Lower leg skin (tissue), 3 donors: ENCODE measurements at regions not wholly inside any gene's neighbourhood (a gene's known extent, or its start where the extent isn't known, plus 50 kb on each side); places are given as distances from the start of the nearest gene placed in this dataset.

ENCODE experiments used
- POLR2A ChIP-seq, 2 donors: fragments of 450-650 bp; IDR thresholded peaks; one replicate each; pipeline ENCODE4 v1.6.1; 2016 to 2017; ENCODE audit warnings: antibody characterized with exemption in 2 of 2, mild to moderate bottlenecking in 1 of 2, moderate library complexity in 1 of 2
- TF ChIP-seq, protein P1 (sequence below), 3 donors: fragments of 450-650 bp; IDR thresholded peaks; one replicate each; pipeline ENCODE4 v1.5.1; 2016; ENCODE audit warnings: antibody characterized with exemption in 3 of 3, mild to moderate bottlenecking in 3 of 3, moderate library complexity in 2 of 3

DNA sequence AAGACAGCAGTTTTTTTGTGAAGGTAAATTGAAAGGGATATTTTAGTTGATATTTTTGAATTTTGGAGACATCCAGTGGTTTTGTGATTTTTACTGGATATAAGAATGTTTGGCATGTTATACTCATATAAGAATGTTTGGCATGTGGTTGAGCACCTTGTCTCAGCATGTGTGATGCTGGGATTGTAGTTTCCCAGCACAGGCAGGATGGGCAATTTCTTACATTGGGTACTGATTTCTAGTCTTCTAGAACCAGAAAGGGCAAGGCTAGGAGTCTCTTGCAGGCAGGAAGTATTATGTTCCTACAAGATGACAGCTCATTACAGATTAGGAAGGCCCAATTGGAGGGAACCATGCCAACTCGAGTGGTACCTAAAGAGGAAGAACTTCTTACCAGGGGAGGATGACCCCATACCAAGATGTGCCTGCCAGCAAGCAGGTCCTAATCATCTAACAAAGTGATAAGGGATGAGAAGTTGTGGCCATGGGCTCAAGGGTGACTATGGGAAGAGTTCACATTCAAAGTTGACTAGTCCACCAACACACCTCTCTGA, 377.8 kb downstream of the UTRN start:
- TF ChIP-seq, protein P1, sequence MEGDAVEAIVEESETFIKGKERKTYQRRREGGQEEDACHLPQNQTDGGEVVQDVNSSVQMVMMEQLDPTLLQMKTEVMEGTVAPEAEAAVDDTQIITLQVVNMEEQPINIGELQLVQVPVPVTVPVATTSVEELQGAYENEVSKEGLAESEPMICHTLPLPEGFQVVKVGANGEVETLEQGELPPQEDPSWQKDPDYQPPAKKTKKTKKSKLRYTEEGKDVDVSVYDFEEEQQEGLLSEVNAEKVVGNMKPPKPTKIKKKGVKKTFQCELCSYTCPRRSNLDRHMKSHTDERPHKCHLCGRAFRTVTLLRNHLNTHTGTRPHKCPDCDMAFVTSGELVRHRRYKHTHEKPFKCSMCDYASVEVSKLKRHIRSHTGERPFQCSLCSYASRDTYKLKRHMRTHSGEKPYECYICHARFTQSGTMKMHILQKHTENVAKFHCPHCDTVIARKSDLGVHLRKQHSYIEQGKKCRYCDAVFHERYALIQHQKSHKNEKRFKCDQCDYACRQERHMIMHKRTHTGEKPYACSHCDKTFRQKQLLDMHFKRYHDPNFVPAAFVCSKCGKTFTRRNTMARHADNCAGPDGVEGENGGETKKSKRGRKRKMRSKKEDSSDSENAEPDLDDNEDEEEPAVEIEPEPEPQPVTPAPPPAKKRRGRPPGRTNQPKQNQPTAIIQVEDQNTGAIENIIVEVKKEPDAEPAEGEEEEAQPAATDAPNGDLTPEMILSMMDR (IDR thresholded peaks at IDR 0.05), result no peak
- TF ChIP-seq POLR2A (IDR thresholded peaks at IDR 0.05), result no peak
